IPS-15b (cell line): ENCODE measurements at regions not wholly inside any gene's neighbourhood (a gene's known extent, or its start where the extent isn't known, plus 50 kb on each side); places are given as distances from the start of the nearest gene placed in this dataset.
"Not testable (repeated sequence)": the region's sequence is repeated elsewhere in the genome, so short reads cannot be mapped to it uniquely, and the experiment has no call there.

ENCODE experiments used
- H3K27me3 ChIP-seq: one replicate; pipeline ENCODE4 v1.6.1; 2013; ENCODE audit warnings: low read length; ENCODE audit not compliant: control insufficient read depth, insufficient read depth
- H3K36me3 ChIP-seq: one replicate; pipeline ENCODE4 v1.6.1; 2013; ENCODE audit warnings: low read length; ENCODE audit not compliant: control insufficient read depth, insufficient read depth
- H3K4me1 ChIP-seq: one replicate; pipeline ENCODE4 v1.6.1; 2013; ENCODE audit warnings: mild to moderate bottlenecking, low read length; ENCODE audit not compliant: control insufficient read depth, insufficient read depth
- H3K4me3 ChIP-seq: one replicate; pipeline ENCODE4 v1.5.1; 2013; ENCODE audit warnings: low read depth, low read length
- H3K9ac ChIP-seq: one replicate; pipeline ENCODE4 v1.6.1; 2013; ENCODE audit warnings: low read depth, mild to moderate bottlenecking, low read length
- H3K9me3 ChIP-seq: one replicate; pipeline ENCODE4 v1.6.1; 2013; ENCODE audit warnings: mild to moderate bottlenecking, low read length; ENCODE audit not compliant: control insufficient read depth, insufficient read depth

DNA sequence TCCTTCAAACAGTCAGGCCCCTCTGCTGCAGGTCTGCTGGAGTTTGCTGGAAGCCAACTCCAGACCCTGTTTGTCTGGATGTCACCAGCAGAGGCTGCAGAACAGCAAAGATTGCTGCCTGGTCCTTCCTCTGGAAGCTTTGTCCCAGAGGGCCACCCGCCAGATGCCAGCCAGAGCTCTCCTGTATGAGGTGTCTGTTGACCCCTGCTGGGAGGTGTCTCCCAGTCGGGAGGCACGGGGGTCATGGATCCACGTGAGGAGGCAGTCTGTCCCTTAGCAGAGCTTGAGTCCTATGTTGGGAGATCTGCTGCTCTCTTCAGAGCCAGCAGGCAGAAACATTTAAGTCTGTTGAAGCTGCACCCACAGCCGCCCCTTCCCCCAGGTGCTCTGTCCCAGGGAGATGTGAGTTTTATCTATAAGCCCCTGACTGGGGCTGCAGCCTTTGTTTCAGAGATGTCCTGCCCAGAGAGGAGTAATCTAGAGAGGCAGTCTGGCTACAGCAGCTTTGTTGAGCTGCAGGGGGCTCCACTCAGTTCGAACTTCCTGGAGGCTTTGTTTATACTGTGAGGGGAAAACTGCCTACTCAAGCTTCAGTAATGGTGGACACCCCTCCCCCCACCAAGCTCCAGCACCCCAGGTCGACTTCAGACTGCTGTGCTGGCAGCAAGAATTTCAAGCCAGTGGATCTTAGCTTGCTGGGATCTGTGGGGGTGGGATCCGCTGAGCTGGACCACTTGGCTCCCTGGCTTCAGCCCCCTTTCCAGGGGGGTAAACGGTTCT lies 72.1 kb downstream of the OGFRL1 start:
- not testable (repeated sequence) for H3K27me3 ChIP-seq, H3K9me3 ChIP-seq, H3K4me1 ChIP-seq, H3K36me3 ChIP-seq, H3K4me3 ChIP-seq, H3K9ac ChIP-seq

DNA sequence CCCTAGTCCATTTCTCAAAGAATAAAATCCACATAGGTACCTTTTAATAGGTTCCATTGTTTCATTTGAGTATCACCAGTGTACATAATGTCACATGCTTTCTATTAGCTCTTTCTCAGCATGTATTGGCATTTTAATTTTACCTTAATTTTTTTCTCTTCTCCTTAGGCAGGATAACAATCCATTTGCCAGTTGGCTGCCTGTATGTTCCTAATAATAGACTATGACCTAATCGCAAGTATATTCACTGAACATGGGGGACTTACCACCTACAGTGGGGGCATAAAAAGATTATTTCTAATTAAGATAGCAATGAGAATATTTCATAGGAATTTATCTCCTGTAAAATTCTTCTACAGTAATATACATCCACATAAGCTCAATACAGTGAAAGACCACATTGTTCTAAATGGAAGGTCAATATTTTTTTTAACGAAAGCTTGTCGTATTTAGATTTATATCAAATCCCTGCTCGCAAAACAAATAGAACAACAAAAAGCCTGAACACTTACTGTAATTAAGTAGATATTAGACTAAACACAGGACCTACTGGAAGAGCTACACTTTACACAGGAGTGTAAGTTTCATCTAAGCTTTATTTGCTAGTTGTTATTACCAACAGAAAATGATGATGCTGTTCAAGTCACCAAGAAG lies 76.4 kb downstream of the OGFRL1 start:
- no peaks in the 10 kb centered on the region for H3K27me3 ChIP-seq
- H3K9me3 ChIP-seq, result no peaks in the 10 kb centered on the region
- H3K4me3 ChIP-seq, result no peak overlapping the region
- H3K4me1 ChIP-seq, result peaks cover 2% of the 10 kb centered on the region
- H3K36me3 ChIP-seq, result no peaks in the 10 kb centered on the region
- H3K9ac ChIP-seq, result no peak overlapping the region

DNA sequence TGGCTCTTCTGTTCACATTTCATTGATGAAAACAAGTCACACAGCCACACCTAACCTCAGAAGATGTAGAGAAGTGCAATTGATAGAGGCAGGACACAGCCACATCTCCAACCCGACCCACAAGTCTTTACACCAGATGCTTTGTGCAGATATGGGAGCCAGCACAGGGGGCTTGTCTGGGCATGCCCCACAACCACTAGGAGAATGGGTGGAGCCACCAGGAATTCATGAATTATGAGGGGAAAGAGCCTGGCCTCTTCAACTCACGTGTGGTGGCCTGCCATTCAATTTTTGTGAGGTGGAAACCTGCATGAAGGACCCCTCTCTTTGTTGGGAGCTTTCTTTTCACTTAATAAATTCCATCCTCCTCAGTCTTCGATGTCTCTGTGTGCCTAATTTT lies 79.1 kb downstream of the OGFRL1 start:
- H3K9me3 ChIP-seq, result no peaks in the 10 kb centered on the region
- no peaks in the 10 kb centered on the region for H3K36me3 ChIP-seq
- no peak overlapping the region for H3K4me3 ChIP-seq
- H3K4me1 ChIP-seq, result no peaks in the 10 kb centered on the region
- H3K9ac ChIP-seq, result no peak overlapping the region
- H3K27me3 ChIP-seq, result no peaks in the 10 kb centered on the region

DNA sequence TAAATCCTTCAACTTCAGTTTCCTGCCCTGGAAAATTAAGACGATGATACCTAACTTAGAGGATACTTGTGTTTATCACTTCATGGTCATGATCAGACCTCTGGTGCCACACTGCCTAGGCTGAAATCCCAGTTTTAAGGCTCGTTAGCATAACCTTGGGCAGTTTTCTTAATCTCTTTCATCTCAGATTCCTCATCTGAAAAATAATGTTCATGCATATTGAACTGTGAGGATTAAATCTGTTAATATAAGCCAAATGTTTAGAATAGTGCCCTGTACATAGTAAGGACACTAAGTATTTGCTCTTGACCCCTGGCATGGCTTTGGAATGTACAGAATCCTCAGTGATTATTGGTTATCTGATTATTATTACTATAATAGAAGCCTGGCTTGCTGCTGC lies 79.7 kb downstream of the OGFRL1 start:
- Histone ChIP-seq H3K4me1 (no peaks in the 10 kb centered on the region), H3K36me3 (no peaks in the 10 kb centered on the region), H3K4me3 (no peak overlapping the region), H3K9ac (no peak overlapping the region), H3K27me3 (no peaks in the 10 kb centered on the region), H3K9me3 (no peaks in the 10 kb centered on the region)

GRCh38 chr6:71371559-71371958 lies 82.9 kb downstream of the OGFRL1 start:
- Histone ChIP-seq H3K4me1 (no peaks in the 10 kb centered on the region), H3K4me3 (no peak overlapping the region), H3K27me3 (no peaks in the 10 kb centered on the region), H3K9me3 (no peaks in the 10 kb centered on the region), H3K9ac (no peak overlapping the region), H3K36me3 (no peaks in the 10 kb centered on the region)

- H3K27me3 ChIP-seq, result no peaks in the 10 kb centered on the region
- H3K4me3 ChIP-seq, result no peak overlapping the region
- no peaks in the 10 kb centered on the region for H3K36me3 ChIP-seq
- no peaks in the 10 kb centered on the region for H3K9me3 ChIP-seq
- no peaks in the 10 kb centered on the region for H3K4me1 ChIP-seq
- H3K9ac ChIP-seq, result no peak overlapping the region
Observed at GRCh38 chr6:71373943-71374342, 85.3 kb downstream of the OGFRL1 start.

- Histone ChIP-seq H3K9ac (no peak overlapping the region), H3K27me3 (no peaks in the 10 kb centered on the region), H3K4me1 (no peaks in the 10 kb centered on the region), H3K4me3 (no peak overlapping the region), H3K9me3 (no peaks in the 10 kb centered on the region), H3K36me3 (no peaks in the 10 kb centered on the region)
Observed at GRCh38 chr6:71375676-71376075, 87.1 kb downstream of the OGFRL1 start.

DNA sequence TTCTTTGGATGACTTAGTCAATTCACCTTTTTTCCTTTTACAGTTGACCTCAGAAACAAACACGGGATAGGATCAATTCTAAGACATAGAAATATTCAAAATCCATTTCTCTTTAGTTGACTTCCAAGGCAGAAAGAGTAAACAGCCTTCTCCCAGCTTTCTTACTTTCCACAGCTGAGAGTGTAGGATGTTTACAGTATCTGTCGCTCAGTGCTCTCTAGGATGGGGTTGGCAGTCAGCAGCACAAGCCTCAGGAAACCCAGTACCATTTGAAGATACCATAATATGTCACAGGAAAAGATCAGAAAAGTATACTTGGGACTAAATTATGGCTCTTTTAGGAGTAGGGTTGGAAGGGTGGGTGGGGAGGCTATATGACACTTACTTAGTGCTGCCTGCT lies 88.2 kb downstream of the OGFRL1 start:
- Histone ChIP-seq H3K9ac (no peak overlapping the region), H3K36me3 (no peaks in the 10 kb centered on the region), H3K4me3 (no peak overlapping the region), H3K4me1 (no peaks in the 10 kb centered on the region), H3K27me3 (no peaks in the 10 kb centered on the region), H3K9me3 (no peaks in the 10 kb centered on the region)

- Histone ChIP-seq H3K27me3 (no peaks in the 10 kb centered on the region), H3K9me3 (no peaks in the 10 kb centered on the region), H3K4me3 (no peak overlapping the region), H3K36me3 (no peaks in the 10 kb centered on the region), H3K9ac (no peak overlapping the region), H3K4me1 (peaks cover 3% of the 10 kb centered on the region)
Observed at GRCh38 chr6:71383476-71383875, 94.9 kb downstream of the OGFRL1 start.

- Histone ChIP-seq H3K9me3 (no peaks in the 10 kb centered on the region), H3K27me3 (no peaks in the 10 kb centered on the region), H3K4me1 (peaks cover 3% of the 10 kb centered on the region)
Observed at GRCh38 chr6:71383901-71384489, 95.4 kb downstream of the OGFRL1 start.

GRCh38 chr6:71385111-71385822 lies 96.7 kb downstream of the OGFRL1 start:
- Histone ChIP-seq H3K9ac (no peak overlapping the region), H3K36me3 (no peaks in the 10 kb centered on the region), H3K4me1 (peaks cover 6% of the 10 kb centered on the region), H3K4me3 (no peak overlapping the region), H3K9me3 (no peaks in the 10 kb centered on the region), H3K27me3 (no peaks in the 10 kb centered on the region)

More at GRCh38 chr6:71383901-71384489, 95.4 kb downstream of the OGFRL1 start:
- no peak overlapping the region for H3K4me3 ChIP-seq
- H3K9ac ChIP-seq, result no peak overlapping the region
- no peaks in the 10 kb centered on the region for H3K36me3 ChIP-seq
